MM.1S (cell line): ENCODE measurements at regions not wholly inside any gene's neighbourhood (a gene's known extent, or its start where the extent isn't known, plus 50 kb on each side); places are given as distances from the start of the nearest gene placed in this dataset.

Source experiments
- DNase-seq: peaks from one replicate; pipeline ENCODE4 v3.0.0-alpha.2; 2015
- H2AFZ ChIP-seq: fragments of 300-600 bp; sonication (generic); 2 replicates; pipeline ENCODE4 v1.6.0; 2016; ENCODE audit warnings: antibody characterized with exemption, low read length
- H3F3A ChIP-seq: fragments of 300-600 bp; sonication (generic); 2 replicates; pipeline ENCODE4 v1.6.1; 2016; ENCODE audit warnings: mild to moderate bottlenecking, antibody characterized with exemption, low read length, moderate library complexity, mixed read lengths; ENCODE audit not compliant: insufficient read depth
- H3K27ac ChIP-seq: fragments of 300-600 bp; sonication (generic); 2 replicates; pipeline ENCODE4 v1.5.1; 2016; ENCODE audit warnings: mild to moderate bottlenecking, low read length
- H3K27me3 ChIP-seq: fragments of 300-600 bp; sonication (generic); replicated peaks from 2 replicates; pipeline ENCODE4 v1.6.0; 2016; ENCODE audit warnings: low read length; ENCODE audit not compliant: insufficient read depth
- H3K36me3 ChIP-seq: fragments of 300-600 bp; sonication (generic); replicated peaks from 2 replicates; pipeline ENCODE4 v1.6.1; 2016; ENCODE audit warnings: mild to moderate bottlenecking, low read length, mixed read lengths; ENCODE audit not compliant: insufficient read depth
- H3K4me1 ChIP-seq: fragments of 300-600 bp; sonication (generic); 2 replicates; pipeline ENCODE4 v1.6.1; 2016; ENCODE audit warnings: low read length, mixed read lengths
- H3K4me2 ChIP-seq: fragments of 300-600 bp; sonication (generic); 2 replicates; pipeline ENCODE4 v1.6.0; 2016; ENCODE audit warnings: low read depth, low read length
- H3K4me3 ChIP-seq: fragments of 300-600 bp; sonication (generic); 2 replicates; pipeline ENCODE4 v1.5.1; 2016; ENCODE audit warnings: low read length, mixed read lengths
- H3K79me2 ChIP-seq: fragments of 300-600 bp; sonication (generic); 2 replicates; pipeline ENCODE4 v1.6.1; 2016; ENCODE audit warnings: mixed run types, low read length, mixed read lengths
- H3K9ac ChIP-seq: fragments of 300-600 bp; sonication (generic); 2 replicates; pipeline ENCODE4 v1.6.1; 2016; ENCODE audit warnings: low read length, mixed read lengths
- H3K9me2 ChIP-seq: fragments of 300-600 bp; sonication (generic); replicated peaks from 2 replicates; pipeline ENCODE4 v1.6.1; 2016; ENCODE audit warnings: mild to moderate bottlenecking, low read length, mixed read lengths; ENCODE audit not compliant: insufficient read depth
- H3K9me3 ChIP-seq: fragments of 300-600 bp; sonication (generic); replicated peaks from 2 replicates; pipeline ENCODE4 v1.6.1; 2016; ENCODE audit warnings: mild to moderate bottlenecking, low read length, mixed read lengths; ENCODE audit not compliant: insufficient read depth
- H4K20me1 ChIP-seq: fragments of 300-600 bp; sonication (generic); 2 replicates; pipeline ENCODE4 v1.6.1; 2016; ENCODE audit warnings: mild to moderate bottlenecking, low read length, moderate library complexity, mixed read lengths; ENCODE audit not compliant: insufficient read depth
- CTCF ChIP-seq: fragments of 300-600 bp; sonication (generic); IDR thresholded peaks from 2 replicates; pipeline ENCODE4 v1.5.1; 2016; ENCODE audit warnings: antibody characterized with exemption, low read length, mixed read lengths
- EZH2 ChIP-seq: fragments of 300-600 bp; sonication (generic); optimal IDR thresholded peaks from 2 replicates; pipeline ENCODE3; 2017; ENCODE audit warnings: low read depth, mild to moderate bottlenecking, antibody characterized with exemption, low read length, mixed read lengths
- EZH2phosphoT487 ChIP-seq: fragments of 300-600 bp; sonication (generic); IDR thresholded peaks from 2 replicates; pipeline ENCODE4 v1.6.1; 2018; ENCODE audit warnings: antibody characterized with exemption, low read length

- no peak overlapping the region for H3K9ac ChIP-seq
- H3K9me3 ChIP-seq, result no peaks in the 10 kb centered on the region
- H3K4me1 ChIP-seq, result no peaks in the 10 kb centered on the region
- TF ChIP-seq EZH2 (no peak), CTCF (no peak), EZH2phosphoT487 (no peak)
- H2AFZ ChIP-seq, result no peak overlapping the region
- no peaks in the 10 kb centered on the region for H3K9me2 ChIP-seq
- H3K27me3 ChIP-seq, result no peaks in the 10 kb centered on the region
- no peak for DNase-seq
- no peaks in the 10 kb centered on the region for H4K20me1 ChIP-seq
- H3K4me3 ChIP-seq, result no peak overlapping the region
- H3F3A ChIP-seq, result no peaks in the 10 kb centered on the region
- H3K79me2 ChIP-seq, result no peaks in the 10 kb centered on the region
- H3K27ac ChIP-seq, result no peak overlapping the region
- H3K36me3 ChIP-seq, result no peaks in the 10 kb centered on the region
- H3K4me2 ChIP-seq, result no peak overlapping the region
Measured at GRCh38 chr2:136167721-136168475, 49.9 kb upstream of the CXCR4 start.
